DOHH2 (cell line): ENCODE measurements at regions not wholly inside any gene's neighbourhood (a gene's known extent, or its start where the extent isn't known, plus 50 kb on each side); places are given as distances from the start of the nearest gene placed in this dataset.

Experiments used
- EZH2phosphoT487 ChIP-seq: fragments of 200-600 bp; sonication (generic); IDR thresholded peaks from 2 replicates; pipeline ENCODE4 v1.6.1; 2017; ENCODE audit warnings: borderline replicate concordance, mild to moderate bottlenecking, antibody characterized with exemption, low read length, moderate library complexity, mixed read lengths
- TF ChIP-seq, protein P1 (sequence below): fragments of 200-600 bp; sonication (generic); IDR thresholded peaks from one replicate; pipeline ENCODE4 v1.5.1; 2014; ENCODE audit warnings: antibody characterized with exemption, mild to moderate bottlenecking, low read depth, low read length; ENCODE audit not compliant: poor library complexity, severe bottlenecking

DNA sequence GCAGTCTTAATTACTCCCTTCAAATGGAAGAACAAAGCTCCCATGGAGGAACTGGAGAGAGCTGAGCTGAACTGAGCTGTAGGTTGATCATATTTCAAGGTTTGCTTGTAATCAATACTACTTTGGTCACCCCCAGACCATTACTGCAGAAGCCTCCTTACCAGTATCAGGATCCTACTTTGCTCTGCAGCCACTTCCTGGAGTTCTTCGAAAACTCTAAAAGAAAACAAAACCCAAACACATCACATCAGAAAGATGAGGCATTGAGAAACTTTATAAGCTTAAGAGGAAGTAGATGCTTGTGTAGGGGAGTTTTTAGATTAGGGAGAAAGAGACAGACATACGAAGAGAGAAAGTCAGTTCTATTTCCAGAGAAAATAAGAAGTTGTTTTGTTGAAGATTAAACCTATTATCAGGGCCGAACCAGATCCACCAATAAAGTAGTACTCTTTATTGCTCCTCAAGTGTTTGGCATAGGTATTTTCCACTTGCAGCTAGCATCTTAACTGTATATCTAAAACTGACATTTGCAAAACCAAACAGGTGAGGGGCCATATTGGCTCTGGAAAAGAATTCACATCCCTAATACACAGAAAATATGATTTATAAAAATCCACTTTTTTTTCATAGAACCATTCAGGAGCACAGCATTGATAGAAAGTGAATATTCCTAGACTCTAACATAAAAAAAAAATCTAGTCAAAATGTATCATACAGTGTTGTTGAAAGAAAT lies 166.9 kb upstream of the KLF7 start:
- TF ChIP-seq, protein P1, sequence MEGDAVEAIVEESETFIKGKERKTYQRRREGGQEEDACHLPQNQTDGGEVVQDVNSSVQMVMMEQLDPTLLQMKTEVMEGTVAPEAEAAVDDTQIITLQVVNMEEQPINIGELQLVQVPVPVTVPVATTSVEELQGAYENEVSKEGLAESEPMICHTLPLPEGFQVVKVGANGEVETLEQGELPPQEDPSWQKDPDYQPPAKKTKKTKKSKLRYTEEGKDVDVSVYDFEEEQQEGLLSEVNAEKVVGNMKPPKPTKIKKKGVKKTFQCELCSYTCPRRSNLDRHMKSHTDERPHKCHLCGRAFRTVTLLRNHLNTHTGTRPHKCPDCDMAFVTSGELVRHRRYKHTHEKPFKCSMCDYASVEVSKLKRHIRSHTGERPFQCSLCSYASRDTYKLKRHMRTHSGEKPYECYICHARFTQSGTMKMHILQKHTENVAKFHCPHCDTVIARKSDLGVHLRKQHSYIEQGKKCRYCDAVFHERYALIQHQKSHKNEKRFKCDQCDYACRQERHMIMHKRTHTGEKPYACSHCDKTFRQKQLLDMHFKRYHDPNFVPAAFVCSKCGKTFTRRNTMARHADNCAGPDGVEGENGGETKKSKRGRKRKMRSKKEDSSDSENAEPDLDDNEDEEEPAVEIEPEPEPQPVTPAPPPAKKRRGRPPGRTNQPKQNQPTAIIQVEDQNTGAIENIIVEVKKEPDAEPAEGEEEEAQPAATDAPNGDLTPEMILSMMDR = no peak
- TF ChIP-seq EZH2phosphoT487 = no peak
